CD4-positive, alpha-beta T cell treated with Interleukin-17A for 1 hour (primary cell): ENCODE measurements at regions not wholly inside any gene's neighbourhood (a gene's known extent, or its start where the extent isn't known, plus 50 kb on each side); places are given as distances from the start of the nearest gene placed in this dataset.

Experiments used
- DNase-seq: peaks from one replicate; pipeline ENCODE4 v3.0.0-alpha.2; 2020

DNA sequence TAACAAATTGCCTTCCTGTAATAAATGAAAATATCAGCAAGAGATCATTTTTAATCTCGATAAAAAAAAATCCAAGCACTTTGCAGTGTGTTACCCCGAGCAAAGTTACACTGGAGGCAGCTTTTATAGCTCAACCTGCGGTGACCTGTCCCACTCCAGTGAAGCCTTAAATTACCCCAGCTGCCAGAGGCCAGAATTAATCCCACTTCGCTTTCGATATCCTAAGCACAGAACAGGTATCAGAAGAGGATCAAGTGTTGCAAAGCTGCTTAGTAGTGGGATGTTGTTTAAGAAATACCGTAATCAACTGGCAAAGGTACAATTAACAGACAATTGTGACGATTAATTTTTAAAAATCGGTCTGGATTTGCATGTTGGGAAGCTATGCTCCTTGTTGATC lies 314.0 kb downstream of the AGTPBP1 start:
- no peak for DNase-seq

GRCh38 chr9:85425153-85425611 lies 316.6 kb downstream of the AGTPBP1 start:
- peak; percentile 18 for DNase-seq

- DNase-seq, result no peak
Measured at GRCh38 chr9:85423422-85423821, 318.3 kb downstream of the AGTPBP1 start.

DNA sequence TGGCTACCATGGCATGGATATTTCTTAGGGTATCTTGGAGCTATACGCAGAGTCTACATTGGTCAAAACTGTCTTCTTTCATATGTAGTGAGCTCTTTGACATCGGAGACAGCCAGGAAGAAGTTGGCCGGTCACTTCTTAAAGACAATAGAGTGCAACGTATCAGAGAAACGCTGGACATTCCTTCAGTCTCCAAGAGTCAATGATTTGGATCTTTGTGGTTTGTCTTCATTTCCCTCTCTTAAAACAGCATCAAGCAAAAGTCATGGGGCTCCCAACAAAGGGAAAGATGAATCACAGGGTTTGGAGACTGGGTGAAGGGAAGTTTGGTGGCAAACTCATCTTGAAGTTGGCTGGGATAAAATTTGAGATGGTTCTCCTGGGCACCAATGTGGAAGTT lies 320.1 kb downstream of the AGTPBP1 start:
- no peak for DNase-seq

DNA sequence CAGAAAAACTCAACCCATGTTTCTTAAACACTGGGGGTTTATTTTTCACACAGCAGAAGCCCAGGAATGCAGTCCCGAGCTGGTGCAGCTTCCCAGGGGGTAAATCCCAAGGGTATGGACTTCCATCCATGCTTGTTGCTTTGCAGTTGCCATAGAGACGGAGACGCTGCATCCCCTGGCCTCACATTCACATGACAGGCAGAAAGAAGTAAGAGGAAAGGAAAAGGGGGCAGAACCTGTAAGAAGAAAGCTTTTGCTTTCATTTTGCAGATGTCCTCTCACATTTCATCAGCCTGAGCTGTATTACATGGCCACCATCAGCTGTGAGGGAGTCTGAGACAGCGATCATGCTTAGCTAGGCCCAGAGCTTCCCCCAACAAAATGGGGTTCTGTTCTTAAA lies 321.0 kb downstream of the AGTPBP1 start:
- DNase-seq, result no peak

DNA sequence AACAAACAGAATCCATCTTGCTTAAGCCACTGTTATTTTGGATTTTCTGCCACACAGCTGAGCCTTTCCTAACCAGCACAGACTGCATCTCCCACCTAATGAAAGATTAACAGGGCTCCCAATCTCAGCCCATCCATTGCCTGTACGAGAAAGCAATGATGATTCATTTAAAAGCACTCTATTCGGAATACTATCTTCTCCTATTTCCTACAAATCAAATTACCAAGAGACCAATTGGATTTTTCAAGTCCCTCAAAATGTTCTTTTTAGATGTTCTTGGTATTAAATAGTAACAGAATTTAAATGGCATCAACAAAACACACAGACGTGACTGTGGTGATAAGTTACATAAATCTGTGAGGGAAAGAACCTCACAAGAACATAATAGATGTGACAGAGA lies 324.1 kb downstream of the AGTPBP1 start:
- DNase-seq, result no peak

DNA sequence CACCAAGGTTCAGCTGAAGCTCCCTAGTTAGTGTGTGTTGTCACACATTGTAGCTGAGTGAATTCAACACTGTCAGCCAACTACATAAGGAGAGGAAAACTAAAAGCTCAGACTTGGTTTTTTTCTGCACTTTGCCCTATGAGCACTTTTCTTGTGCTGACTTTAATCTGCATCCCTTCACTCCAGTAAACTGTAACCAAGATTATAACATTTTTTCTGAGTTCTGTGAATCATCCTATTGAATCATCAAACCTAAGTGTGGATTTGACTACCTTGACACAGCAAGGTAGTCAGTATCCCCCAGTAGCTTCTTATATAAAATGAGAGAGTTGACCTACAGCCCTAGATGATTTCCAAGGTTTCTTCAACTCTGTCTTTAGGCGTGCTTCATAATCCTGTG lies 325.0 kb downstream of the AGTPBP1 start:
- DNase-seq, result no peak

DNA sequence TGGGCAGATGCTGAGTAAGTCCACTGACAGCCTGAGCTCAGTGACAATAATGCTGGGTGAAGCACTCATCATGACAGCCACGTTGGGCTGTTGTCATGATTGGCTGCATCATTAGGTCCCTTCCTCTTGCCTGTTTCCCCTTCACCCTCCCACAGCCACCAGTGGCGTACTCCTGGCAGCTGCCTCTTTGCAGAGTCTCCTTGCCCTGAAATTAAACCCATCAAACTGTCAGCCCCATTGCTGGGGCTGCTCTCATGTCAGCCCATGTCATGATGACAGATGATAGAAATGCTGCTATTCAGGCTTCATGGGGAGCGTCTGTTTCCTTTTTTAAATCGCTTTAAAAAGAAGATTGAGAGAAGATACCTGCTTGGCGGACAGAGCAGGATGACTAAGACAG lies 327.4 kb downstream of the AGTPBP1 start:
- no peak for DNase-seq

DNA sequence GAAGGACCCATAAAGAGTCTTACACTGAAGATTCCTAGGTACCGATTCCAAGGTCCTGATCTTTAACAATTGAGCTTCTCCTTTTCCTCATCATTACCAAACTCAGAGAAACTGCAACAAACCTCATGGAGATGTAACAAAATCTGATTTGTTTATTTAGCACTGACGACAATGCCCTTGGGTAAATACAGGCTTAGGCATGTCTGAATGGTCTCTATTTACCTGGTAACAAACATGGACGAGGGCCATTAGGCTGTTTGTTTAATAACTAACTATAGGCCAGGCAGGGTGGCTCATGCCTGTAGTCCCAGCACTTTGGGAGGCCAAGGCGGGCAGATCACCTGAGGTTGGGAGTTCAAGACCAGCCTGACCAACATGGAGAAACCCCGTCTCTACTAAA lies 333.3 kb downstream of the AGTPBP1 start:
- no peak for DNase-seq

DNA sequence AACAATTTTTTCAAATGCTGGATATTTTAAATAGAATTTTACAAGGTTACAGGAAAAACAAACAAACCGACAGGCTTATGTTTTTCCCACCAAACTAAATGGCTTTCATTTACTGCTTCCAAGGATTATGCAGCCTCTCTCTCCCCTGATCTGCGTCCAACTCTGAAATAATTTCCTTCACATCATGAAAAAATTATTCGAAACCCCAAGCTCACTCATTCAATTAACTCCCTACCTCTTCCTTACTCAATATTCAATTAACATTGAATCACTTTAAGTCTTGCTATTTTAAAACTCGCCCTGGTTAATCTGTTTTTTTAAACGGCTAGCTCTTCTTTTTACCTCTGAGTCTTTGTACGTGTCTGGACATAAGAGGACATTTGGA lies 336.2 kb downstream of the AGTPBP1 start:
- no peak for DNase-seq

- no peak for DNase-seq
Measured at GRCh38 chr9:85404911-85405565, 336.7 kb downstream of the AGTPBP1 start.

- DNase-seq, result no peak
Measured at GRCh38 chr9:85402551-85402950, 339.2 kb downstream of the AGTPBP1 start.

- no peak for DNase-seq
Measured at GRCh38 chr9:85401998-85402397, 339.8 kb downstream of the AGTPBP1 start.

DNA sequence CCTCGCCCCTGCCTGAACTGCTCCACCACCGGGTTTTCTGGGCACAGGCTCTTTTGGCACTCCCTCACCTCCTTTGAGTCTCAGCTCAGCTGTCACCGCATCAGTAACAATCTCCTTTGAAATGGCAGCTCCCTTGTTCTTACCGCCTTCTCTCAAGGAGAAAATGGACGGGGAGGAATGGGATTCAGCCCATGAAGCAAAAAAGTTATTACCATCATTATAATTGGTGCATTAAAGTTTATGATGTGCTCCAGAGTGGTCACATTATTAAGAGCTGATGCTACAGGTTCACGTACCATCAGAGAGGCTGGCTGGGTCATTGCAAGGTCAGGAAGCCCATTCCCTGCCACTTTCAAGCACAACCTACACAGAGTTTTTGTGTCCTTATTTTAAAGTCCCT lies 344.7 kb downstream of the AGTPBP1 start:
- DNase-seq, result no peak

GRCh38 chr9:85392260-85392659 lies 349.5 kb downstream of the AGTPBP1 start:
- no peak for DNase-seq

DNA sequence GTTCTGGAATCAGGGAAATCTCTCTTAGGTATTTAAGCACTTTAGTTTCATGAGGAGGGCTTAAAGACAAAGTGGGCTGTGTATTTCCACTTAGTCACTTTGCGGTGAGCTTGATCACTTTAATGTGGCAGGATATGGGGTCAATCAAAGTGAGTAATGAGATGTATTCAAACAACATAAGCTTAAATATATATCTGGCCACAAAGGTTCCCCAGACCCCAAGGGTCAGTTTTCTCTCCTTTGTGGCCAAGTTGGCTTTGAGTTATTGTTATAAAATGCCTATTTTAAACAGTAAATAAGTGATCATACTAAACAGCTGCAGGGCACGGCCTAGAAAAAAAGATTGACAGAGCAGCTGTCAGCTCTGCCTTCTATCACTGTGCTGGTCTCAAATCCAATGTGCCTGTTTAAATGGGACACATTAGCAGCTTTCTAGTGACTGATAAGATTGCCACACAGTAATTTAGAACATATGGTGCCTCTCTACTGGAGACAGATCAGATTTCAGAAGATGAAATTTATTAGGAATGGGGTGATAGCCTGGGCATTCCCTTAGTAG lies 363.9 kb downstream of the AGTPBP1 start:
- DNase-seq, result no peak

GRCh38 chr9:85368781-85369180 lies 373.0 kb downstream of the AGTPBP1 start:
- no peak for DNase-seq

DNA sequence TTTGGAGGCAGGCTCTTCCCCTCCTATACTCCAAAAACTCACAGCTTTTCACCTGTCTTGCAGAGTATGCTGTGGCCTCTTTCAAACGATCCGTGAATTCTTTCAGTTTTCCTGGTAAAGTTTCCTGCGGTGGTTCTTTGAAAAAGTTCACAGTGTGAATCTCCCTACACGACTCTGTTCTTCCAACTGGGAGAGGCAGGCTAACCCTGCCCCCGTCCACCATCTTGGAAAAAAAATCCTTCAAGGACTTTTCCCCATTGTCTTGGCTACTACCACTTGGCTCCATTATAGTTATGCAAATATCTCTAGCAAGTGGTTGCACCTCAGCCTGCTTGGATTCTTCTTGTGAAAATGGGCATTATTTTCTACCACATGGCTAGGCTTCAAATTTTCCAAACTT lies 382.6 kb downstream of the AGTPBP1 start:
- DNase-seq, result no peak

DNA sequence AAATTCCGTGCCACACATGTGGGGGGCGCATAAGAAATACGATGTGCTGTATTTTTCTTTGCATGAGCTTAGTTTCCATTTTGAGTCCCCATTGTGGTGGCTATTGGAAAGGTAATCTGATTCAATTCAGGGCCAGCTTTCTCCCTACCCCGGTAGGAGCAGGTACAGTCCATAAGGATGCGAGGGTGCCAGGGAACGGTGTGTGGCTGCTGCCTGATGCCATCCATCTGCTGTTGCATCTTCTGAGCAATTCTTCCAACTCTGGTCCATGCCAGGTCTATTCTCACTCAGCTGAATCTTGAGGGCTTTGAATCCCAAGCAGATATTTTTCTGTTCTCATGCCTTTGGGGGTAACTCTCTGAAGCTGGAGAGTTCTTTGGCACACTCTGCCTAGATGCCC lies 392.7 kb downstream of the AGTPBP1 start:
- DNase-seq, result no peak

DNA sequence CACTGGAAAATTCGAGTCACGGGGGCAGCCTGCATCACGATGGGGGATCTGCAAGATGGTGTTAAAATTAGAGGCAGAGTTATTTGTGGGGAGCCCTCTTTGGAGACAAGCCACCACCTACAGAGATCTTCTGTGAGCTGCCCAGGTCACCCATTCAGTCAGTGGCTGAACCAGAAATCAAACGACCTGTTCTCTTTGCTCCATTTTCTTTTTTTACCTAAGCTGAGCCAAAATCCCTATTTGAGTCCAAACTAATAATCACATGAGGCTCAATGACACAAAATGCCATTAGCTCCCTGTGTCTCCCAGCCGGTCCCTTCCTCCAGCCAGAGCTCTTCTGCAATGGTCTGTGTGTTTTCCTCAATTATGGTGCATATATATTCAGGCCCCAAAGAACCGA lies 394.2 kb downstream of the AGTPBP1 start:
- DNase-seq, result no peak

DNA sequence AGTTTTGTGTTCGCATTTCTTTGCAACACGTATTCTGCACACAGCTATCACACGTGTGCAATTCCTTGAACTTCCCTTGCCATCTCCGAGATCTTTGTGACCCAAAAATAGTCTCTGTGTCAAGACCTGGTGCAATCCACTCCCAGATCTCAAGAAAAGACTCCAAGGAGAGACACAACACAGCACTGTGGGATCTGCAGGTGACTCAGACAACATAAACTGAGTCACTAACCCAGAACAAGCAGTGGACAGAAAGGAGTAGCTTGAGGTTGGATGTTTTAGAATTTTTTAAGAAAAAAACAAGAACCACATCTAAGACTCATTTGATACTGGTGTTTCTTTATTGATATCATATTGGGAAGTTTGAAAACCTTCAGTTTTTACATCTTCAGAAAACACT lies 396.9 kb downstream of the AGTPBP1 start:
- no peak for DNase-seq

DNA sequence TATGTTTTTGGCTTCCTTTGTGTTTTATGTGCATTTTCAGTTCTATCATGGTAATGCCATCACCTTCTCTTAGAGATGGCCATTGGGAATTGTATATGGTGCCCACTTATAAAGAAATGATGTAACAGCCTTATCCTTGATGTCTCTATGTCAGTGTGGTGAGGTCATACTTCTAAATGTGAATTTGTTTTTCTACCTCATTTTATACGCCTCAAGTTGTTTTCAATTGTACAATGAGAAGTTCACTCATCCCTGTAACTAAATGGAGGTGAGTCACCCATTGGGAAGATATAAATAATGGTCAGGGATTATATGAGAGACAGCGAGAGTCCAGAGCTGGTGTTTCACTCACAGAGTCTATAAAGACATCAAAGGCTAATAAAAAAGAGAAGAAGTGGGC lies 402.4 kb downstream of the AGTPBP1 start:
- no peak for DNase-seq

- no peak for DNase-seq
Measured at GRCh38 chr9:85334228-85334627, 407.5 kb downstream of the AGTPBP1 start.

GRCh38 chr9:85332487-85332886 lies 409.3 kb downstream of the AGTPBP1 start:
- DNase-seq, result no peak

- DNase-seq, result no peak
Measured at GRCh38 chr9:85331626-85332025, 410.1 kb downstream of the AGTPBP1 start.
